Renal cortical epithelial cell (primary cell): ENCODE measurements at regions not wholly inside any gene's neighbourhood (a gene's known extent, or its start where the extent isn't known, plus 50 kb on each side); places are given as distances from the start of the nearest gene placed in this dataset.

Experiments used
- DNase-seq: peaks from one replicate; pipeline ENCODE4 v3.0.0-alpha.2; 2011; ENCODE audit warnings: low read depth

DNA sequence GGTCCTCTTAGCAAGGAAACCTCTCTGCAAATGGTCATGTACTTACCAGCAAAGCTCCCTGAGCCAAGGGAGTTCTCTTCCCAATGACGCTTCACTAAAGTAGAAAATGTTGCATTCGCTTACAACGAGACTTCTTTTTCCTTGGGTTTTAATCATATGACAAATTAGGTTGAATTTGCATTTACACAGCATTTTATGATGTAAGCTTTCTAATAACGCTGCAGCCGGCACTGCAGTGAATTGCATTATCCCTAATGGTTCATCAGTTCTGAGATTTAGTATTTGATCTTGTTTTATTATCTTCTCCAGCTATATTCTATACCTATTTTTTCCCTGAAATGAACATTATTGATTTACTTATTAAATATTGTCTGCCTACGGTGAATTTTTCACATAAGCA lies 339.3 kb upstream of the PFKP start:
- no peak for DNase-seq

DNA sequence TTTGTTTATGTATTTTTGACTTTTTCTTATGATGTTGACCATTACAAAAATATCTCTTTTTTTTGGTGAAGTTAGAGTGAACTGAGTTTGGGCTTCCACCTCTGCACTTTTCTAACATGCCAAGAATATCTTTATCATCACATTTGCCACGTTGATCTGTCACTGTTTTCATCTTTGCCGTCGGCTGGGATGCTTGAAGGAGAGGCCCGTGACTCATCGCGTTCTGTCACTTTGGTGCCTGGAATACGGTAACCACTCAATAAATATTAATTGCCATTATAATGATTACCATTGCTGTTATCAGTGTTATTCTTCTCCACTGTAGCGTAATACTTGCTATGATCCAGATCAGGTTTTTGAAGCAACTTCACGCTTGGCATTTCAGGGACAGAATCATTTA lies 350.8 kb upstream of the PFKP start:
- DNase-seq: no peak

DNA sequence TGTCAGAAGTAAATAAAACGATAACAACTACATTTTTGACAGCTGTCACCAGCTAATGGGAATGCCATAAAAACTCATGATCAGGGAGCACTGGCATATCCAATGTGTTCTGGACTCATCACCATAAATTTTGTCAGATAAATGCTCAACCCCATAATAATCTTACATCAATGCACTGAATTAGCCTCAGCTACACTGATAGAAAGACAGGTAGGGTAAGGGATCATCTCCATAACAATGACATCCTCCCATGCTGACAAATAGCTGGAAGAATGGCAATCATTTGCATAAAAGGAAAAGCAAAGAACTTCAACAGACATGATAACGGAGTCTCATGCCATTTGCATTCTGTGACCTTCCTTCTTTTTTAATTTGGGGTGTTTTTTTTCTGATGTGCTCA lies 352.8 kb upstream of the PFKP start:
- DNase-seq: no peak

DNA sequence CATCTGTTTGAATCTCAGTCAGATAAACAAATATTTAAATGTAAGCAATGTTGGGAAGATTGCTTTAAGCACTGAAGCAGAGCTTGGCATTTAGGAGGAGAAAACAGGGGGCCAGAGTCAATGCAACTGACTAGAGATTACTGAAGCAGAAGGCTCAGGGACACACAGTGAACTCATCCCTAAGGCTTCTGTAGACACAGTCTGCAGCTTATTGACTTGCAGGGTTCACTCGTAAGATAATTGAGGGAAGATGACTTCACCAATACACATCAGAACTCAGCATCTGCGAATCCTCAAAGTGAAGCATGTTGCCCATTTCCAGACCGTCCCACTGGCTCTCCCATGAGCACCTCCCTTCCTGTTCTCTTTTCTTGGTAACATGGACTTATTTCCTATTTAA lies 363.4 kb upstream of the PFKP start:
- DNase-seq: no peak

DNA sequence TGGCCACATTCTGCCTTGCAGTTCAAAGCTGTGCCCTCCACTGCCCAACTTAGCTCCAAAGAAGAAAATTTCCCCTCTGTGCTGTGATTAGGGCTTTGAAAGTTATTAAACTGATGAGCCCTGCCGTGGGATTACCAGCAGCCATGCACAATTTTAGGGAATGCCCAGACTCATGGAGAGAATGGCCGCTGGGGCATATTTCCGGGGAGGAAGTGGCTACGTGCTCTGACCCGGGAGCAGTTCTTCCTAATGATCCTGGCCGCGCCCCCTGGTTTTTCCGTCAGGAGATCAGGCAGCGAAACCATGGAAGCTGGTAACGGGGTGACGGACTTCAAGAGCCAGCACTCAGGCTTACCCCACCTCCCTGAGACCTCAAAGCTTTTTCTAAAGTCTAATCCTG lies 365.5 kb upstream of the PFKP start:
- DNase-seq: no peak

DNA sequence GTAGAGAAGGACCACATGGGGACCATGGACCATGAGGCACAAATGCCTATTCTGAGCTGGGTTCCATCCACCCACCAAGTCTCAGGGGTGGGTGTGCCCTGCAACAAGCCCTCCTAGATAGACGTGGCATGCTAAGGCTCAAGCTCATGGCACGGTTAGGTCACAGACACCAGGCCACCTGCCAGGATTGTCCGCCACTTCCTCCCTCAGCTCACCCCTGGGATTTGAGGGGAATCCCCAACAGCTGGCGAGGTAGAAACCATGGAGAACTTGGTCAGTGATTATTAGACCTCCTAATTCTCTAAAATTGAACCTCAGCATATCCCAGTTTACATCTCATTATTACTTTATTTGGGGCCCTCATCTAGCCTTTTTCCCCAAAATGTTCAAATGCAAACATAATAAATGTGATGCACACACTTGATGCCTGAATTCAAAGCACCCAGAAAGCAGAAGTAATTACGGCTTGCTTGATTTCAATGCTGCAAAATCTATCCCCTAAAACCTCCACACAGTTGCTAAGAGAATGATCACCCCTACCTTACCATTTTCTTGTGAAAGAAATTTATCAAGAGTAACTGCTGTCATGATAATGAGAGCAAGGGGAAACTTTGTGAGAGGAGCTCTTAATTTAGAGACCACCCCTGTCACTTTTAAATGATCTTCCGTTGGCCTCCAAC lies 366.6 kb upstream of the PFKP start:
- DNase-seq: no peak

DNA sequence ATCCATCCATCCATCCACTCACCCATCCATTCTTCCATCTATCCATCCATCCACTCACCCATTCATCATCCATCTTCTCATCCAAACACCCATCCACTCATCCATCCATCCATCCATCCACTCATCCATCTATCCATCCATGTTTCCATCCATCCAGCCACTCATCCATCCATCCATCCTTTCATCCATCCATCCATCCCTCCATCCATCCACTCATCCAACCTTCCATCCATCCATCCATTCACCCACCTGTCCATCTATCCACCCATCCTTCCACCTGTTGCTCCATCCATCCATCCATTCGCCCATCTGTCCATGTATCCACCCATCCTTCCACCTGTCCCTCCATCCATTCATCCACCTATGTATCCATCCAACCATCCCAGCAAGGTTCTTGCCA lies 378.4 kb upstream of the PFKP start:
- DNase-seq: no peak

DNA sequence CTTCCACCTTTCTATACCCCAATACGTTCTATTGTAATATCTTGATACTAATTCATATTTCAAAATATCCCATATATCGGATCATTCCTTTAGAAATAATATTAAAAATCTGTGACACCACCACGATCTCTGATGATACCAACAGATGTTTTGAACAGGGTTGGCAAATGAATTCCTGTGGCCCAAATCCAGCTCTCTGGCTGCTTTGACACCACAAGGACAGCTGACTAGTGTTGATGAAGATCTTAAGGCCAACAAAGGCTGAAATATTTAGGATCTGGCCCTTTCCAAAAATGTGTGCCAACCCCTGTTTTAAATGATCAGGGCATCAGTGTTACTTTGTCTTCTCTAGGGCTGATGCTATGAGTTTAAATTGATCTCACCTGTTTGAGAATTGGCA lies 380.7 kb upstream of the PFKP start:
- no peak for DNase-seq

DNA sequence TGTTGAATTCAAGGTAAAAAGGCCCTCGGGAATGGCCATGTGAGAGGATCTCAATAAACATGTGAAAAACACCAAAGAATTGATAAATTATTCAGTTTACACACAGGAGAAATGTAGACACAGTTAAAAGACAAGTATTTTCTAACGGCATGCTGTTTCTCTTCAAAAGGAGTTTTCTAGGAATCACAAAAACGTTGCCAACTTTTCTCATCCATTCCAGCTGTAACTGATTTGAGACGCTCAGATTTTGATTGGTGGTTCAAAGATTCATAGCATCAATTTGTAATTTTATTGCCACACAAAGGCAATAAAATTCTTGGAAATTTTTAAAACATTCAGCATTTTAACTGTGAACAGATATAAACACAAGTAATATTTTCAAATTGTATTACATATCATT lies 384.9 kb upstream of the PFKP start:
- DNase-seq: no peak

DNA sequence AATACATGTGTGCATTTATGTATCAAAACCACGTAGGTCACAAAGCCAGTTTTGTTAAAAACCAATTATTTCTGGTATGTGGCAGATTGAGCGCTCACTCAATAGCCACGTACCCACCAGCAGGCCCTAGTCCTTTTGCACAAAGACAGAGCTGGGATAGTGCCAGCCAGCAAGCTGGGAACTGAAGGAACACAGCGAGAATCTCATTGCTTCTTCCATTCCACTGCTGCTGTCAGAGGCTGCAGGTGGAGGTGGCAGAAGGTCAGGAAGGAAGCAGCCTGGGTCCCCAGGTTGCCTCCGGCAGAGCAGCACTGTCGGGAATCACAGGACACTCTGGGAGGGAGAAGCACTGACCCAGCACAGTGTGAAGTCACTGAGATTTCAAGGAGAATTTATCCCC lies 385.5 kb upstream of the PFKP start:
- no peak for DNase-seq

DNA sequence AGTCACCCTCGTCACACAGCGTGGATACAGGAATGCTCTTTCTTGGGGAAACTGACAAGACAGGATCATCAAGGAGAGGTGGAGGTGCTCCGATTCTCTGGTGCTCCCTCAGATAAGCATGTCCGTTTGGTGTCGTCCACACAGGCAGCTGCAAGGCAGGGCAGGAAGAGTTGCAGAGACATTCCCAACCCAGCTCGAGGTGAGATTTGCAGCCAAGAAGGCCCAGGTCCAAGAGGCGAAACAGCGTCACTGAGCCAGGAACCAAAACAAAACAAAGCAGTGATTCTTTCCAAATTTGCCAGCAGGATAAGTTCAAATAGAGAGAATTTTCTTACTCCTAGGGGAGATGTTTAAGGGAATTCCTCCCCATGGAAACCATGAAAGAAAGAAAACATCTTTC lies 386.5 kb upstream of the PFKP start:
- DNase-seq: no peak

DNA sequence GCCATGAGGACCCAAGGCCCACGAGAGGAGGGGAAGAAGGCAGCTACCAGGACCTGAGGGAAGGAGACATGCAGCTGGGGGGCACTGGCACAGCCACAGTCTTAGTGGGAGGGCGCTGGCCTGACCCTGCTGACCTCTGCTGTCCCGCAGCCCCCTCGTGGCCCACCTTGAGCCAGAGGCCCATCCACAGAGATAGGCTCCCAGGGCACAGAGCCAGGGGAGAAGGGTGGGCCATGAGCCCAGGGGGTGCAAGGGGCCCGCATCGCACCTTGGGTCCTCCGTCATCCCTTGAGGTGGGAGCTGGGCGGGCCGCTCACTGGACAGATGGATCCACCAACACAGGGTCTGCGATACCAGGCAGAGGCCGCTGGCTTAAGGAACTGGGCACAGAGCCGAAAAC lies 387.7 kb upstream of the PFKP start:
- no peak for DNase-seq

DNA sequence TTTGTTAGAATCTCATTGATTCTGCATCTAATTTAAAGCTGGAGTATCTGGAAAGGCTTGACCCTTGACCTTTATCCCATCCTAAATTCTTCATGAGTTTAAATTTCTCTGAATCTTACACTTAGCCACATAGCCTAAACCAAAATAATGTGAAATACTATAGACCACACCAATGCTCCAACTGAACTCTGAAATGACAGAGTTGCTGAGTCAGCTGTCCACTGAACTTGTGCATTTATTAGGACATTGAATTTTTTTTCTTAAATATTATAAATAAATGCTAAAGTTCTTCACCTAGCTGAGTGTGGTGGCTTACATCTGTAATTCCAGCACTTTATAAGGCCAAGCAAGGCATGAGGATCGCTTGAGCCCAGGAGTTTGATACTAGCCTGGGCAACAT lies 390.9 kb upstream of the PFKP start:
- DNase-seq: no peak

DNA sequence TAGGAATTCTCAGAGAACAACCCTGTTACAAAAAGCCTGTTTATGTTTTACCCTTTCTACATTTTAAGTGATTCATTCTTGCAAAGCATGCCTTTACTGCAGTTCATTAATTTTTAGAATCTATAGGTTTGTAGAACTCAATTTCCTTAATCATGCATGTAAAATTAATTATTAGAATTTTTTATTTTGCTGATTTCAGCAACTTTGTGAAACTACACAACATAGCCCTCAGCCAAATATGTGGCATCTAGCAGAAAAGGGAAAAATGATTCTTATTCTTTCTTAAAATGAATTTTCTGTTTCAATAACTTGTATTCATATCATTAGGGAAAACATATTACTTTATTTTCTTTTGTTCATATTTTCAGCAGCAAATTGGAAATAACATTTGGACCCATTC lies 392.9 kb upstream of the PFKP start:
- no peak for DNase-seq

DNA sequence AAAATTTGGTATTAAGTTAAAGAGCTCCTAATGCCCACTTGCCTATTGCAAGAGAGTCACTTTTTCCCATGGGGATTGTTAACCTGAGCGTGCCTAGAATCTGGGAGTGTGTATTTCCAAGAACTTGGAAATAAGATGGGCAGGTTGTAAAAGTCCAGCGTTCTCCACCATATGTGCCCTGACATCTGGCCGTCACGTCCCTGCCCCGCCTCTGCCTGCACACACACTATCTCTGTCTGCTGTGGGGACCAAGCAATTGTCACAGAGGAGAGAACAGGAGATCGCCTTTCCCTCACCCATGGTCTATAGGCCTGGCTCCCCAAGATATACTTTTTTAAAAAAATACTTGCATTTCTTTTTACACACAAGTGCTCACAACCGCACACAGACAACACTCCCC lies 396.5 kb upstream of the PFKP start:
- no peak for DNase-seq

DNA sequence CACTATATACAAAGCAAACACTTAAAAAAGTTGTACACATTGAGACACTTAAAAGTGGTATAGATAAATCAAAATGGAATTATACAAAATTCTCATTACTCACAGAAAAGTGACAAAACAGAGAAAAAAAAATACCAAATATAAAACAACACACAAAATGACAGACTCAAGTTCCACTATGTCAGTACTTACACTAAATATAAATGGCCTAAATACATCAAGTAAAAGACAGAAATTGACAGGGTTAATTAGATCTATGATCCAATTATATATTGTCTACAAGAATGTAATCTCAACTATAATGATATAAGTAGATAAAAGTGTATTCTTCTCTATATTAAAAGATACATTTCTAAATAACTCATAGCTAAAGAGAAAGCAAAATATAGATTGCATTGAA lies 401.6 kb upstream of the PFKP start:
- DNase-seq: no peak

DNA sequence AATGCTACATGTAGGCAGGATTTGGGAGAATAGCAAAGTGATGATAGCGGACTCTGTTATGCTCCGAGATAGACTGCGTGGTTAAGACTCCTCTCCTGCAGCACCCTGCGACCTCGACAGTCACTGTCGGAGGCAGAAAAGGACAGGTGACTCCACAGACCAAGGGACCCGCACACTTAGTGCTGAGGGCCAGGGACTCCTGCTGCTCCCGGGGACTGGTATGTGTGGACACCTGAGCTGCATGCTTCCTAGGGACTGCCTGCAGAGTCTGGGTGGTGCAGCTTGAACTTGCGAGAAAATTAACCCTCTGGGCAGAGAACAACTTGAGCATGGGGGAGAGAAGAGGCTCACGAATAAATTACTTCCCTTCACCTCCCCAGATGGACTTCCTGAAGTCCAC lies 407.1 kb upstream of the PFKP start:
- DNase-seq: no peak

DNA sequence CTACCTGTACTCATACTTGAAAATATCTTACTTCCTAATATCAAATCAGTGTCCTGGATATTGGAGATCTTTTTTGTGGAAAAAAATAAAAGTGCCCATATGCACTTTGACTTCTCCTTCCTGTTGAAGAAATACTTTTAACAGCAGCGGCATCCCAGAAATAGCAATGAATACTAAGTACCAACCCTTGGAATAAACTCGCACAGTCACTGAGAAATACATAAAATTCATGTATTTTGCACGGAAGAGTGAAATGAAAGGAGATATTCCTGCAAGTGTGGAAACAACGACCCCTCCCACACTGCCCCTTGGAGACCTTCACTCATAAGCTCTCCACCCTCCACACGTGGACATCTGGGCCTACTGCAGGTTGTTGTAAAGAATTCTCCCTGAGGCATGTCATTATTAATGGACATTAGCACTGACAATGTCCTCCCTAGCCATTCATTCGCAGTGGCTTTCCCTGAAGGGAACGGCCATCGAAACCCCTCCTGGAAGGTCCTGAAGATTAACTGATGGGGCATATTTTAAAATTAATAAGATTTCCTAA lies 407.6 kb upstream of the PFKP start:
- DNase-seq: no peak

DNA sequence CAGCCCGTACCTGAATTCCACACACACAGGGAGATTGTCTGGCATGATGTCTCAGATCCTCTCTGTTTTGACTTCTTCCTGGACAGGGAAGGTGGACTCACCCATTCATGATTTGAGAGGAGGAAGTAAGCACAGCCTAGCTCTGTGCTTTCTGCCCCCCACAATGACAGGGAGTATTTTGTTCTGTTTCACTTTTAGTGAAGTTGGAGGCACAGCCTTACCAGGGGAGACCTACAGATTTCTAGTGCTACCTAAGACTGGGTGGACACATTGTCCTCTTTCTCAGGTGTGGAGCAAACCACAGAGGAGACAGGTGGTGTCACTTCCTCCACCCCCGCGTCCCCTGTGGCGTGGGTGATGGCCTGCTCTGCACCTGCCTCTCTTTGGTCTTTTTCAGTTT lies 408.6 kb upstream of the PFKP start:
- no peak for DNase-seq

DNA sequence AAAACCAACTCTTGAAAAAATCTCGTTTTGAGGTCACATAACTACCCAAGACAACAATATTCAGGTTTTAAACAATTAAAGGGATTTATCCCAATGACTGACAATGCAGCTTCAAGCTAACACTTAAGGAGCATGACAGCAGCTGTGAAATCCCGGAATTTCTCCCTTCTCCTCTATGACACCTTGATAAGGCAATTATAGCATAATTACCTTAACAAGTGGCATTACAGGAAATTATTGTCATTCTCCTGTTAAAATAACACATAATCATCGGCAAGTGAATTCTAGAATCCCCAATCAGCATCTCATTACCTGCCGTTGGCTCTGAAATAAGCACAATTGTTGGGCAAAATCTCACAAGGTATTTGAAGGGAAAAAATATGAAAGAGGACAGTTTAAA lies 417.0 kb upstream of the PFKP start:
- no peak for DNase-seq

DNA sequence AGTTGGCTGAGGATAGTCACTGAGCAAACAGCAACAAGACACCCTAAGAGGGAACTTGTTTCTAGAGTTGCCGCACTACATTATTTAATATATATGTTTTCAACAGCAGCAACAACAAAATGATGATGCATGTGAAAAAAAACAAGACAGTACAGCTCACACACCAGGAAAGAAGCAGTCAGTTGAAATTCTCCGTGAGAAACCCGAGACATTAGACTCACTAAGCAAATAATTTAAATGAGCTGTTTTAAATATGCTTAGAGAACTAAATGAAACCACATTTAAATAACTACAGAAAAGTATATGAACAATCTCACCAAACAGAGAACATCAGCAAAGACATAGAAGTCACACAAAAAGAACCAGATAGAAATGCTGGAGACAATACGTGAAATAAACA lies 426.3 kb upstream of the PFKP start:
- no peak for DNase-seq

DNA sequence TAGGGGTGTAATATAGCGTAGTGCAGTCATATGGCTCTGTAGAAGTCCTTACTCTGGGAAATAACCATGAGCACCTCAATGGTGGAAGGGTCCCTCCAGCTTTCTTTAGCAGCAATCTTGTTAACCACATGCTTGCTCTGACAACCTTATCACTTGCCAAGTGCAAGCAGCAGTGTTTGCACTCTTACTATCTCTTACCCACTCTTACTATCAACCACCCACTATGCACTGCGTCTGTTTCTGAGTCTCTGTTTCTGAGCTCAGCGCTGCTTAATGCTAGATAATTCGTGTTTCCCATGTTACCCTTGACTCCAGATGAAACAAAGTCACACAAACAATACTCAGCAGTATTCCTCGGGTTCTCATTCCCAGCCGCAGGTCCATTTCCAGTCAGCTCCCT lies 433.7 kb upstream of the PFKP start:
- DNase-seq: no peak

DNA sequence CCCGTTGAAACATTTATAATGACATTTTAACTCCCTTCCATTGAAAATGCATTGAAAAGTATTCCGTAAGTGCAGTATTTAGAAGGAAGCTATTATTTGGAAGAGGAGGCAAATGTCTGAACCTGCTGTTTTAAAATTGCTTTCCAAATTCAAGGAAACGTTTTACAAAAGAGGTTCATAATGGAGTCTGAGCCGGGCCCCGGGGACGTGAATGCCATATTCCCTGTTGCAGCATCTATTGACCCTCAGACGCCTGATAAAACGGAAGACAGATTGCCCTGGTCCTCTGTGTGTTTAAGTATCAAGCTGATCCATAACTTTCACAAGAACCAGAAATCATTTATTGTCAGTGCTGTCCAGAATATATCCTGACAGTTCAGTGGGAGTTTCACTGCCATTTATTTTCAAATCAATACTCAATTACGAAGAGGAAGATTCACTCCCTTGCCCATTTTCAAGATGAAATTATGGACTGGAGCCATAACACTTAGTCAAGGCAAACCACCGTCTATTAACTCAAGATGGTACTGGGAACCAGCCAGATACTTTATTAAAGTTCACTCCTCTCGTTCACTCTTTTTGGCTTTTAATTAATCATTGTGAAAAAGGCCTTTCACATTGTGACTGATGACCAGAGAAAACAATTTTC lies 435.7 kb upstream of the PFKP start:
- no peak for DNase-seq

DNA sequence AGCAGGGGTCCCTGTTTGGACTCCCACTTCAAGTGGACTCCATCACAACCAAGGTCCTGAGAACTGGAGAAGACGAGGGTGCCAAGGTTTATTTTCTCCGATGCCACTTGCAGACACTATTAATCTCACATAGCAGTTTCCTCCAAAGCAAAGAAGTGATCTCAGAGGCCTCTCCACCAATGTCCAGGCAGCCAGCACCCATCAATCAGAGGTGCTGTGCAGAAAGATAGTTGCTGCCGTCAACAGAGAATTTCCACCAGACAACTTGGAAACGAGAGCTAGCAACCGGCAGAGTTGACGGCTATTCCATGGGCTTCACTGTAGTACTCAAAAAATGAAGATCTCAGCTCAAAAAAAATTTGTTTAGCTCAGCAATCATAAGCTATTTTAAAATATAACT lies 438.6 kb upstream of the PFKP start:
- DNase-seq: no peak
